ENCODE measurements at regions not wholly inside any gene's neighbourhood (a gene's known extent, or its start where the extent isn't known, plus 50 kb on each side); places are given as distances from the start of the nearest gene placed in this dataset.

DNA sequence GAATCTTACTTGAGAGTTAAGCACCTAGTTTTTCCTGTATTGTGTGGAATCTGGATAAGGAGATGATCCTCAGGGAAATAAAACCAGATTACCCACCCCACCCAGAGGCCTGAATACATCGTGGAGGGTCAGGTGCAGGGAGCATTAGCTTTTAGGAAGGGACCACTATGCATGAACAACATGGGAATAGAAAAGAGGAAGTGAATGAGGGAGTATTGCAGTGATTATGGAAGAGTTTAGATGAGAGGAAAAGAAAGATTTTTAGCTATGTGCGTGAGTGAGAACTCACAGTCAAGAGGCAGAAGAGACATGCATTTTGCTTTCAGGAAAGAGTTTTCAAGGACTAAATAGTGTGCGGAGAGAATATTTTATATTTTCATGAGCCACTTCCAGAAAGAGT lies 222.3 kb upstream of the S100G start:
- Histone ChIP-seq H3K9ac (ENCODE audit: low read length) (no peak overlapping the region), H3K4me3 (ENCODE audit: low read length) (no peak overlapping the region), H3K4me1 (ENCODE audit: low read length) (no peaks in the 10 kb centered on the region), H3K27me3 (replicated peaks; ENCODE audit: insufficient read depth, low read length) (no peaks in the 10 kb centered on the region), H3K9me2 (replicated peaks; ENCODE audit: insufficient read depth, low read length) (no peaks in the 10 kb centered on the region), H4K20me1 (ENCODE audit: insufficient read depth, low read length) (no peaks in the 10 kb centered on the region), H3K36me3 (replicated peaks; ENCODE audit: insufficient read depth, low read length) (no peaks in the 10 kb centered on the region), H3F3A (ENCODE audit: insufficient read depth, low read length) (no peaks in the 10 kb centered on the region), H3K9me3 (replicated peaks; ENCODE audit: insufficient read depth, low read length) (no peaks in the 10 kb centered on the region), H3K27ac (ENCODE audit: low read length) (no peak overlapping the region), H2AFZ (ENCODE audit: low read length) (no peak overlapping the region), H3K4me2 (ENCODE audit: low read depth, low read length) (no peak overlapping the region), H3K79me2 (ENCODE audit: low read length) (no peaks in the 10 kb centered on the region)
- TF ChIP-seq EZH2 (optimal IDR thresholded peaks at IDR 0.05; ENCODE audit: low read depth, low read length) (no peak), EZH2phosphoT487 (IDR thresholded peaks at IDR 0.05; ENCODE audit: low read length) (no peak), CTCF (IDR thresholded peaks at IDR 0.05; ENCODE audit: low read length) (no peak)
- DNase-seq = no peak

DNA sequence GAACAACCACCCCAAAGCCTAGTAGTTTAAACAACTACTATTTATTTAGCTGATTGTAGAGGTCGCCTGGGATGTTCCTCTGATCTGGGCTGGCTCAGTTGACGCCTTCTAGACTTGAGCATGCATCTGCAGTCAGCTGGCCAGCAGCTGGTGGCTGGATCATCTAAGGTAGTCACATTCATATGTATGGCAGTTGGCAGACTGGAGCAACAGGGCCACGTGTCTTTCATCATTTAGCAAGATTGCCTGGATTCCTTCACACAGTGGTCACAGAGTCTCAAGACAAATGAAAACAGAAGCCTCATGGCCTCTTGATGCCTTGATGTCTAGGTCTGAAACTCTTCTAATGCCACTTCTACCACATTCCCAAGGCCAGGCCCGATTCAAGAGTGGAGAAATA lies 220.6 kb upstream of the S100G start:
- Histone ChIP-seq H3K4me3 (ENCODE audit: low read length) (no peak overlapping the region), H3K27ac (ENCODE audit: low read length) (no peak overlapping the region), H3K9me2 (replicated peaks; ENCODE audit: insufficient read depth, low read length) (no peaks in the 10 kb centered on the region), H3K79me2 (ENCODE audit: low read length) (no peaks in the 10 kb centered on the region), H3K4me1 (ENCODE audit: low read length) (no peaks in the 10 kb centered on the region), H3K4me2 (ENCODE audit: low read depth, low read length) (no peak overlapping the region), H2AFZ (ENCODE audit: low read length) (no peak overlapping the region), H3K9me3 (replicated peaks; ENCODE audit: insufficient read depth, low read length) (no peaks in the 10 kb centered on the region), H3K36me3 (replicated peaks; ENCODE audit: insufficient read depth, low read length) (no peaks in the 10 kb centered on the region), H3F3A (ENCODE audit: insufficient read depth, low read length) (no peaks in the 10 kb centered on the region), H4K20me1 (ENCODE audit: insufficient read depth, low read length) (no peaks in the 10 kb centered on the region), H3K9ac (ENCODE audit: low read length) (no peak overlapping the region), H3K27me3 (replicated peaks; ENCODE audit: insufficient read depth, low read length) (no peaks in the 10 kb centered on the region)
- DNase-seq = no peak
- TF ChIP-seq EZH2 (optimal IDR thresholded peaks at IDR 0.05; ENCODE audit: low read depth, low read length) = no peak
- TF ChIP-seq CTCF (IDR thresholded peaks at IDR 0.05; ENCODE audit: low read length) = no peak
- TF ChIP-seq EZH2phosphoT487 (IDR thresholded peaks at IDR 0.05; ENCODE audit: low read length) = no peak

- TF ChIP-seq EZH2phosphoT487 (IDR thresholded peaks at IDR 0.05; ENCODE audit: low read length) (no peak), CTCF (IDR thresholded peaks at IDR 0.05; ENCODE audit: low read length) (no peak)
- H3K27me3 ChIP-seq (replicated peaks; ENCODE audit: insufficient read depth, low read length) = no peaks in the 10 kb centered on the region
- no peaks in the 10 kb centered on the region for H3K9me3 ChIP-seq (replicated peaks; ENCODE audit: insufficient read depth, low read length)
These were observed 218.7 kb upstream of the S100G start for GRCh38 chrX:16431266-16431665.

More at GRCh38 chrX:16431266-16431665, 218.7 kb upstream of the S100G start:
- no peaks in the 10 kb centered on the region for H3K36me3 ChIP-seq (replicated peaks; ENCODE audit: insufficient read depth, low read length)
- H3F3A ChIP-seq (ENCODE audit: insufficient read depth, low read length) = no peaks in the 10 kb centered on the region
- H3K4me1 ChIP-seq (ENCODE audit: low read length) = no peaks in the 10 kb centered on the region
- no peak overlapping the region for H3K9ac ChIP-seq (ENCODE audit: low read length)
- no peak overlapping the region for H2AFZ ChIP-seq (ENCODE audit: low read length)
- H3K27ac ChIP-seq (ENCODE audit: low read length) = no peak overlapping the region
- no peaks in the 10 kb centered on the region for H3K79me2 ChIP-seq (ENCODE audit: low read length)
- H4K20me1 ChIP-seq (ENCODE audit: insufficient read depth, low read length) = no peaks in the 10 kb centered on the region
- DNase-seq = no peak
- no peaks in the 10 kb centered on the region for H3K9me2 ChIP-seq (replicated peaks; ENCODE audit: insufficient read depth, low read length)
- H3K4me3 ChIP-seq (ENCODE audit: low read length) = no peak overlapping the region
- no peak overlapping the region for H3K4me2 ChIP-seq (ENCODE audit: low read depth, low read length)
